Endothelial cell of umbilical vein (primary cell): ENCODE measurements at regions not wholly inside any gene's neighbourhood (a gene's known extent, or its start where the extent isn't known, plus 50 kb on each side); places are given as distances from the start of the nearest gene placed in this dataset.

Experiments used
- BruUV-seq: library from RNA; stranded (reverse); fragments of 400-500 nt; replicated peaks from 2 replicates; lab custom pipeline; 2021; lab: Mats Ljungman, UMichigan
- CTCF ChIA-PET: fragments of 300-600, 350-600 bp; sonication (Branson Sonifier 250); formaldehyde crosslinking; loops from one replicate; lab custom pipeline; 2021; ENCODE audit warnings: antibody characterized with exemption, inconsistent platforms; lab: Charles Lee
- POLR2A ChIA-PET: fragments of 300-600, 350-600 bp; sonication (Branson Sonifier 250); formaldehyde crosslinking; loops from one replicate; lab custom pipeline; 2021; ENCODE audit warnings: antibody characterized with exemption, inconsistent platforms; lab: Charles Lee
- DNase-seq: peaks from one replicate; pipeline ENCODE4 v3.0.0-alpha.2; 2011; ENCODE audit warnings: low read depth, low spot score
- FAIRE-seq: peaks from 2 replicates; lab custom pipeline; 2011; peaks lifted over from hg19 to GRCh38; lab: Jason Lieb, UNC
- H2AFZ ChIP-seq: 2 replicates; pipeline ENCODE4 v1.6.0; 2012; ENCODE audit warnings: low read depth, low read length, control low read depth, inconsistent platforms
- H3K27ac ChIP-seq: 2 replicates; pipeline ENCODE4 v1.5.1; 2011; ENCODE audit warnings: low read depth, mild to moderate bottlenecking, control low read depth, low read length, moderate library complexity; ENCODE audit not compliant: insufficient read depth
- H3K27me3 ChIP-seq, 2 experiments: 2 replicates each; pipeline versions ENCODE4 v1.6.0 to v1.6.1; 2011; ENCODE audit warnings: low read length in 2 of 2, mixed read lengths in 1 of 2; ENCODE audit not compliant: control insufficient read depth in 2 of 2, insufficient read depth in 2 of 2
- H3K36me3 ChIP-seq, 2 experiments: 2 replicates in 1 of 2; 3 replicates in 1 of 2; pipeline ENCODE4 v1.5.1; 2011; ENCODE audit warnings: low read length in 2 of 2, mild to moderate bottlenecking in 1 of 2, moderate library complexity in 1 of 2; ENCODE audit not compliant: control insufficient read depth in 2 of 2, insufficient read depth in 2 of 2; ENCODE audit errors: extremely low read depth in 1 of 2
- H3K4me1 ChIP-seq: 3 replicates; pipeline ENCODE4 v1.5.1; 2011; ENCODE audit warnings: mild to moderate bottlenecking, low read length; ENCODE audit not compliant: control insufficient read depth, insufficient read depth; ENCODE audit errors: extremely low read depth
- H3K4me2 ChIP-seq: 2 replicates; pipeline ENCODE4 v1.6.1; 2011; ENCODE audit warnings: low read length, control low read depth, mixed read lengths; ENCODE audit not compliant: insufficient read depth
- H3K4me3 ChIP-seq, 3 experiments: fragments of 200-600 bp in 1 of 3; sonication (generic), shearing (Covaris generic) in 1 of 3; replicated peaks in 1 of 3; 2 replicates each; pipeline ENCODE4 v1.5.1; 2011 to 2016; ENCODE audit warnings: control low read depth in 3 of 3, low read length in 3 of 3, mild to moderate bottlenecking in 2 of 3, inconsistent platforms in 1 of 3, low read depth in 1 of 3, moderate library complexity in 1 of 3; ENCODE audit not compliant: insufficient read depth in 1 of 3
- H3K79me2 ChIP-seq: 2 replicates; pipeline ENCODE4 v1.6.0; 2012; ENCODE audit warnings: low read length, inconsistent platforms; ENCODE audit not compliant: control insufficient read depth, insufficient read depth
- H3K9ac ChIP-seq: replicated peaks from 2 replicates; pipeline ENCODE3; 2011; ENCODE audit warnings: low read length, control low read depth; ENCODE audit not compliant: insufficient read depth; ENCODE audit errors: extremely low read depth
- H3K9me1 ChIP-seq: replicated peaks from 3 replicates; pipeline ENCODE4 v1.6.0; 2011; ENCODE audit warnings: mild to moderate bottlenecking, low read length; ENCODE audit not compliant: control insufficient read depth, insufficient read depth; ENCODE audit errors: extremely low read depth
- H3K9me3 ChIP-seq: replicated peaks from 2 replicates; pipeline ENCODE4 v1.5.1; 2012; ENCODE audit warnings: low read length, inconsistent platforms; ENCODE audit not compliant: control insufficient read depth, insufficient read depth
- H4K20me1 ChIP-seq: replicated peaks from 2 replicates; pipeline ENCODE3; 2011; ENCODE audit warnings: mild to moderate bottlenecking, low read length; ENCODE audit not compliant: control insufficient read depth, insufficient read depth; ENCODE audit errors: extremely low read depth
- EZH2 ChIP-seq: IDR thresholded peaks from 2 replicates; pipeline ENCODE4 v1.6.1; 2012; ENCODE audit warnings: borderline replicate concordance, low read depth, mild to moderate bottlenecking, moderate library complexity, low read length, inconsistent platforms; ENCODE audit not compliant: severe bottlenecking
- FOS ChIP-seq: IDR thresholded peaks from 2 replicates; pipeline ENCODE4 v1.6.1; 2011; ENCODE audit warnings: mild to moderate bottlenecking, low read length, moderate library complexity, borderline replicate concordance; ENCODE audit not compliant: insufficient read depth
- GATA2 ChIP-seq: IDR thresholded peaks from 2 replicates; pipeline ENCODE4 v1.7.0; 2011; ENCODE audit warnings: low read depth, mild to moderate bottlenecking, moderate library complexity, mixed read lengths, low read length; ENCODE audit not compliant: insufficient read length, insufficient read depth
- JUN ChIP-seq: IDR thresholded peaks from 2 replicates; pipeline ENCODE4 v1.6.1; 2011; ENCODE audit warnings: borderline replicate concordance, low read depth; ENCODE audit not compliant: insufficient read length, insufficient read depth
- MYC ChIP-seq: IDR thresholded peaks from one replicate; pipeline ENCODE4 v1.6.1; 2011; ENCODE audit warnings: mild to moderate bottlenecking, low read depth, low read length
- POLR2A ChIP-seq: IDR thresholded peaks from 2 replicates; pipeline ENCODE4 v1.6.1; 2012; ENCODE audit warnings: low read depth, mild to moderate bottlenecking, control low read depth, low read length
- POLR2AphosphoS5 ChIP-seq: IDR thresholded peaks from 2 replicates; pipeline ENCODE4 v1.6.1; 2012; ENCODE audit warnings: low read depth, mild to moderate bottlenecking, control low read depth, low read length, moderate library complexity; ENCODE audit not compliant: insufficient read depth
- dilution Hi-C: fragments of 300-500 bp; cut with MboI; formaldehyde crosslinking; loops from one replicate; pipeline ENCODE4 v1.15.0; 2019; ENCODE audit warnings: low sequenced_read_pairs; ENCODE audit not compliant: extremely low pct_ligation_motif_present
- intact Hi-C: fragments of 100-400 bp; cut with micrococcal nuclease; formaldehyde crosslinking; loops from one replicate; pipeline ENCODE4 v1.10.0; 2022
- TF ChIP-seq, protein P1 (sequence below), 2 donors: IDR thresholded peaks; 1 replicate in 1 of 2; 2 replicates in 1 of 2; pipeline ENCODE4 v1.5.1; 2011; ENCODE audit warnings: low read length in 2 of 2, mild to moderate bottlenecking in 2 of 2, moderate library complexity in 2 of 2, control low read depth in 1 of 2, inconsistent platforms in 1 of 2, low read depth in 1 of 2; ENCODE audit not compliant: insufficient read depth in 1 of 2; ENCODE audit errors: extremely low read depth in 1 of 2
- TF ChIP-seq, protein P2 (sequence below): IDR thresholded peaks from 2 replicates; pipeline ENCODE4 v1.6.1; 2011; ENCODE audit not compliant: insufficient read depth, insufficient read length

DNA sequence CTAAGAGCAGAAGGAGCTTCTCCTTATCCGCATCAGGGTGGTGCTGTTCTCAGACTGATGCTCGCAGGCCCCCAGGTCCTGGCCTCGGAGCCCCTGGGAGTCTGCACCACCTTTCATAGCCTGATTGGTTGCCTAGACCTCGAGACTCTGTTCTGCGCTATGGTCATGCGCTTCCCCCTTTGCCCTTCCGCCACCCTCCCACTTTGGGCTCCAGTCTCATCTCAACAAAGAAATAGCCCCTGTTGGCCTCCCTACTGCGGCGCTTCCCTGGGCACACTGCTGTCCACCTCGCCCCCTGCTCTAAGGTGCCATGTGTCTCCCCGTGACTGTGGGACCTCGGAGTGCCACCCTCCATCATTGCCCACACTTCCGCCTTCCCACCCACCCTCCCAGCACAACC lies 102.9 kb upstream of the TWIST2 start:
- FAIRE-seq = no peak
- no TSS peak for BruUV-seq

DNA sequence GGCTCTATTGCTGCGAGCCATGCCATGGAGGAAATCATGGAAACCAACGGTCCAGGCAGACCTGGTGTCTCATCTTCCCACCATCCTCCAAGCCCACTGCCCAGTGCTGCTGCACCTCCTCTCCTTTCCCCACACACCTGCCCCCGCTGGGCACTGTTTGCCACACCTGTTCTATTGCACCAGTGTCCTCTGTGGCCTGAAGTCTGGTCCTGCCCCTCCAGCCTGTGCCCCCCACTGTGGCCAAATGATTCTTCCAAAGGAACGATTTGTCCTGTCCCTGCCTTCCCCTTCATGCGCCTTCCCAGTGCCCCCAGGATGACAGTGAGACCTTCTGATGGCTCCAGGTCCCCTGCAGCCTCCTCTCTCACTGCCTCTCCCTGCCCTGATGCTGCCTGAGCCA lies 101.9 kb upstream of the TWIST2 start:
- Histone ChIP-seq H2AFZ (no peak overlapping the region), H3K36me3 (no peaks in the 10 kb centered on the region), H3K79me2 (no peaks in the 10 kb centered on the region), H3K9ac (no peak overlapping the region), H3K9me1 (no peaks in the 10 kb centered on the region), H3K27ac (no peak overlapping the region), H3K4me3 (no peak overlapping the region), H3K4me2 (no peak overlapping the region), H4K20me1 (no peaks in the 10 kb centered on the region), H3K27me3 (no peaks in the 10 kb centered on the region), H3K4me1 (no peaks in the 10 kb centered on the region), H3K9me3 (peaks cover 2% of the 10 kb centered on the region)
- DNase-seq (no peak), FAIRE-seq (no peak)
- BruUV-seq = no TSS peak
- TF ChIP-seq POLR2A (no peak), MYC (no peak), POLR2AphosphoS5 (no peak), GATA2 (no peak), JUN (no peak), EZH2 (no peak), FOS (no peak)
- TF ChIP-seq, protein P1, sequence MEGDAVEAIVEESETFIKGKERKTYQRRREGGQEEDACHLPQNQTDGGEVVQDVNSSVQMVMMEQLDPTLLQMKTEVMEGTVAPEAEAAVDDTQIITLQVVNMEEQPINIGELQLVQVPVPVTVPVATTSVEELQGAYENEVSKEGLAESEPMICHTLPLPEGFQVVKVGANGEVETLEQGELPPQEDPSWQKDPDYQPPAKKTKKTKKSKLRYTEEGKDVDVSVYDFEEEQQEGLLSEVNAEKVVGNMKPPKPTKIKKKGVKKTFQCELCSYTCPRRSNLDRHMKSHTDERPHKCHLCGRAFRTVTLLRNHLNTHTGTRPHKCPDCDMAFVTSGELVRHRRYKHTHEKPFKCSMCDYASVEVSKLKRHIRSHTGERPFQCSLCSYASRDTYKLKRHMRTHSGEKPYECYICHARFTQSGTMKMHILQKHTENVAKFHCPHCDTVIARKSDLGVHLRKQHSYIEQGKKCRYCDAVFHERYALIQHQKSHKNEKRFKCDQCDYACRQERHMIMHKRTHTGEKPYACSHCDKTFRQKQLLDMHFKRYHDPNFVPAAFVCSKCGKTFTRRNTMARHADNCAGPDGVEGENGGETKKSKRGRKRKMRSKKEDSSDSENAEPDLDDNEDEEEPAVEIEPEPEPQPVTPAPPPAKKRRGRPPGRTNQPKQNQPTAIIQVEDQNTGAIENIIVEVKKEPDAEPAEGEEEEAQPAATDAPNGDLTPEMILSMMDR (IDR thresholded peaks at IDR 0.05; ENCODE audit: extremely low read depth in 1 of 2, insufficient read depth in 1 of 2, low read depth in 1 of 2, low read length in 2 of 2) = no peak
- TF ChIP-seq, protein P2, sequence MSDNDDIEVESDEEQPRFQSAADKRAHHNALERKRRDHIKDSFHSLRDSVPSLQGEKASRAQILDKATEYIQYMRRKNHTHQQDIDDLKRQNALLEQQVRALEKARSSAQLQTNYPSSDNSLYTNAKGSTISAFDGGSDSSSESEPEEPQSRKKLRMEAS = no peak
- CTCF ChIA-PET = no interaction called here
- POLR2A ChIA-PET = no interaction called here
- dilution Hi-C loops = no loop called here
- intact Hi-C loops = no loop called here

More for the DNA sequence above, 102.9 kb upstream of the TWIST2 start:
- CTCF ChIA-PET = no interaction called here
- POLR2A ChIA-PET = no interaction called here
- Histone ChIP-seq H3K36me3 (no peaks in the 10 kb centered on the region), H3K79me2 (no peaks in the 10 kb centered on the region), H3K27ac (no peak overlapping the region), H3K27me3 (no peaks in the 10 kb centered on the region), H3K4me2 (no peak overlapping the region), H3K9me1 (no peaks in the 10 kb centered on the region), H2AFZ (no peak overlapping the region), H4K20me1 (no peaks in the 10 kb centered on the region), H3K4me3 (no peak overlapping the region), H3K9ac (no peak overlapping the region), H3K4me1 (no peaks in the 10 kb centered on the region), H3K9me3 (peaks cover 2% of the 10 kb centered on the region)
- intact Hi-C loops (no loop called here), dilution Hi-C loops (no loop called here)
- no peak for TF ChIP-seq POLR2A
- TF ChIP-seq MYC = no peak
- TF ChIP-seq, protein P1 (IDR thresholded peaks at IDR 0.05; ENCODE audit: extremely low read depth in 1 of 2, insufficient read depth in 1 of 2, low read depth in 1 of 2, low read length in 2 of 2) = no peak
- DNase-seq = no peak
